ENCODE measurements at regions not wholly inside any gene's neighbourhood (a gene's known extent, or its start where the extent isn't known, plus 50 kb on each side); places are given as distances from the start of the nearest gene placed in this dataset.

DNA sequence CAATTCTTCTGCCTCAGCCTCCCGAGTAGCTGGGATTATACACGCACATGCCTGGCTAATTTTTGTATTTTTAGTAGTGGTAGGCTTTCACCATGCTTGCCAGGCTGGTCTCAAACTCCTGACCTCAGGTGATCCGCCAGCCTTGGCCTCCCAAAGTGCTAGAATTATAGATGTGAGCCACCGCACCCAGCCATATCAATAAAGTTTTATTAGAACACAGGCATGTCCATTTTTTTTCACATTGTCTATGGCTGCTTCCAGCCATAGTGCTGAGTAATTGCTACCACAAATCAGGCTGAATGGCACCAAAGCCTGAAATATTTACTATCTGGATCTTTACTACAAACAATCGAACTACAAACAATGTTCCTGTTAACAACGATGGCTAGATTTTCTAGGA is 114.4 kb upstream of the IRX6 start:
- Histone ChIP-seq H3K27ac (ENCODE audit: low read depth, low read length, poor library complexity, severe bottlenecking) (no peak overlapping the region), H3K4me2 (ENCODE audit: low read length) (no peak overlapping the region), H2AFZ (ENCODE audit: low read length) (no peak overlapping the region), H4K20me1 (ENCODE audit: insufficient read depth, low read length) (no peaks in the 10 kb centered on the region), H3K4me3 (ENCODE audit: low read depth, low read length, poor library complexity, severe bottlenecking) (no peak overlapping the region), H3K79me2 (ENCODE audit: insufficient read depth, low read depth, low read length) (no peaks in the 10 kb centered on the region), H3K4me1 (ENCODE audit: insufficient read depth, low read length, poor library complexity, severe bottlenecking) (no peaks in the 10 kb centered on the region), H3K36me3 (ENCODE audit: insufficient read depth, low read length) (no peaks in the 10 kb centered on the region), H3K9me2 (ENCODE audit: insufficient read depth, low read length) (no peaks in the 10 kb centered on the region), H3K9me3 (ENCODE audit: low read length) (no peaks in the 10 kb centered on the region)
- intact Hi-C loops (cut with micrococcal nuclease; ENCODE audit: unreplicated experiment), result no loop called here
- DNase-seq (ENCODE audit: low spot score), result no peak
- ChIA-PET CTCF (ENCODE audit: unreplicated experiment) (no interaction called here), POLR2A (no interaction called here)
- TF ChIP-seq EZH2phosphoT487 (IDR thresholded peaks at IDR 0.05; ENCODE audit: borderline replicate concordance, low read depth, low read length), result no peak
- TF ChIP-seq CTCF (conservative IDR thresholded peaks at IDR 0.05; ENCODE audit: low read length), result no peak
- no TSS peak for BruUV-seq (replicated peaks)

- no peaks in the 10 kb centered on the region for H3K9me2 ChIP-seq (ENCODE audit: insufficient read depth, low read length)
- H3K9me3 ChIP-seq (ENCODE audit: low read length), result no peaks in the 10 kb centered on the region
- BruUV-seq (replicated peaks), result no TSS peak
- H3K4me3 ChIP-seq (ENCODE audit: low read depth, low read length, poor library complexity, severe bottlenecking), result no peak overlapping the region
- intact Hi-C loops (cut with micrococcal nuclease; ENCODE audit: unreplicated experiment), result no loop called here
- no peak overlapping the region for H3K4me2 ChIP-seq (ENCODE audit: low read length)
- H4K20me1 ChIP-seq (ENCODE audit: insufficient read depth, low read length), result no peaks in the 10 kb centered on the region
- no peaks in the 10 kb centered on the region for H3K4me1 ChIP-seq (ENCODE audit: insufficient read depth, low read length, poor library complexity, severe bottlenecking)
- H2AFZ ChIP-seq (ENCODE audit: low read length), result no peak overlapping the region
- DNase-seq (ENCODE audit: low spot score), result no peak
- ChIA-PET CTCF (ENCODE audit: unreplicated experiment) (no interaction called here), POLR2A (interaction anchor here (0.7 kb wide), 1 partner anchor 30 kb away, joined by 3 read pairs; no protein-coding TSS in a partner anchor)
- no peak for TF ChIP-seq CTCF (conservative IDR thresholded peaks at IDR 0.05; ENCODE audit: low read length)
- H3K27ac ChIP-seq (ENCODE audit: low read depth, low read length, poor library complexity, severe bottlenecking), result no peak overlapping the region
- no peaks in the 10 kb centered on the region for H3K79me2 ChIP-seq (ENCODE audit: insufficient read depth, low read depth, low read length)
- H3K36me3 ChIP-seq (ENCODE audit: insufficient read depth, low read length), result no peaks in the 10 kb centered on the region
Measured at GRCh38 chr16:55212791-55213190, 111.2 kb upstream of the IRX6 start.

- TF ChIP-seq EZH2phosphoT487 (IDR thresholded peaks at IDR 0.05; ENCODE audit: borderline replicate concordance, low read depth, low read length) (no peak), CTCF (conservative IDR thresholded peaks at IDR 0.05; ENCODE audit: low read length) (no peak)
- Histone ChIP-seq H3K4me1 (ENCODE audit: insufficient read depth, low read length, poor library complexity, severe bottlenecking) (no peaks in the 10 kb centered on the region), H3K9me3 (ENCODE audit: low read length) (no peaks in the 10 kb centered on the region), H3K4me2 (ENCODE audit: low read length) (no peak overlapping the region), H3K9me2 (ENCODE audit: insufficient read depth, low read length) (no peaks in the 10 kb centered on the region), H2AFZ (ENCODE audit: low read length) (no peak overlapping the region), H3K36me3 (ENCODE audit: insufficient read depth, low read length) (no peaks in the 10 kb centered on the region), H4K20me1 (ENCODE audit: insufficient read depth, low read length) (no peaks in the 10 kb centered on the region), H3K4me3 (ENCODE audit: low read depth, low read length, poor library complexity, severe bottlenecking) (no peak overlapping the region), H3K27ac (ENCODE audit: low read depth, low read length, poor library complexity, severe bottlenecking) (no peak overlapping the region), H3K79me2 (ENCODE audit: insufficient read depth, low read depth, low read length) (no peaks in the 10 kb centered on the region)
- ChIA-PET CTCF (ENCODE audit: unreplicated experiment) (no interaction called here), POLR2A (interaction anchor here (0.7 kb wide), 1 partner anchor 855 kb away, joined by 3 read pairs; no protein-coding TSS in a partner anchor)
- no peak for DNase-seq (ENCODE audit: low spot score)
- BruUV-seq (replicated peaks), result no TSS peak
- intact Hi-C loops (cut with micrococcal nuclease; ENCODE audit: unreplicated experiment), result no loop called here
Measured at GRCh38 chr16:55214412-55214811, 109.6 kb upstream of the IRX6 start.
